Panc1 (cell line): ENCODE measurements at regions not wholly inside any gene's neighbourhood (a gene's known extent, or its start where the extent isn't known, plus 50 kb on each side); places are given as distances from the start of the nearest gene placed in this dataset.

Experiments used
- ATAC-seq: fragments of 200-7000 bp; cut with Tn5 transposase; 2 replicates; pipeline ENCODE4 v1.9.1; 2020; ENCODE audit warnings: mild to moderate bottlenecking, moderate library complexity
- BruUV-seq: library from RNA; stranded (reverse); fragments of 400-500 nt; replicated peaks from 2 replicates; lab custom pipeline; 2021; lab: Mats Ljungman, UMichigan
- CTCF ChIA-PET: fragments of 300-600 bp; sonication (Branson Sonifier 250); formaldehyde crosslinking; loops from one replicate; lab custom pipeline; 2022; ENCODE audit warnings: antibody characterized with exemption; lab: Charles Lee
- POLR2A ChIA-PET: fragments of 300-600 bp; sonication (Branson Sonifier 250); formaldehyde crosslinking; loops from one replicate; lab custom pipeline; 2022; ENCODE audit warnings: antibody characterized with exemption; lab: Charles Lee
- DNase-seq: peaks from one replicate; pipeline ENCODE4 v3.0.0-alpha.2; 2010; ENCODE audit warnings: low read depth, low spot score
- H3K27ac ChIP-seq: 2 replicates; pipeline ENCODE4 v1.5.1; 2011; ENCODE audit warnings: mild to moderate bottlenecking, low read length, inconsistent platforms
- H3K27me3 ChIP-seq: fragments of 200-500 bp; sonication (Bioruptor generic); 2 replicates; pipeline ENCODE4 v1.6.0; 2014; ENCODE audit warnings: low read length, inconsistent platforms; ENCODE audit not compliant: control insufficient read depth, insufficient read depth
- H3K36me3 ChIP-seq: fragments of 200-500 bp; sonication (Bioruptor generic); 2 replicates; pipeline ENCODE4 v1.5.1; 2014; ENCODE audit warnings: inconsistent platforms, mild to moderate bottlenecking, low read length, moderate library complexity; ENCODE audit not compliant: control insufficient read depth, insufficient read depth
- H3K4me1 ChIP-seq: 2 replicates; pipeline ENCODE4 v1.5.1; 2011; ENCODE audit warnings: inconsistent platforms, mild to moderate bottlenecking, low read length, moderate library complexity; ENCODE audit not compliant: control insufficient read depth, insufficient read depth
- H3K4me3 ChIP-seq, 2 experiments: 2 replicates each; pipeline ENCODE4 v1.5.1; 2011 to 2012; ENCODE audit warnings: low read depth in 2 of 2, low read length in 2 of 2, mild to moderate bottlenecking in 2 of 2, inconsistent platforms in 1 of 2, moderate library complexity in 1 of 2
- H3K9me3 ChIP-seq: fragments of 200-500 bp; sonication (Bioruptor generic); 2 replicates; pipeline ENCODE4 v1.5.1; 2014; ENCODE audit warnings: low read depth, mild to moderate bottlenecking, inconsistent platforms, low read length, moderate library complexity; ENCODE audit not compliant: control insufficient read depth, insufficient read depth
- POLR2AphosphoS5 ChIP-seq: IDR thresholded peaks from 2 replicates; pipeline ENCODE4 v1.6.1; 2012; ENCODE audit warnings: mild to moderate bottlenecking, low read depth, low read length, moderate library complexity
- SIN3A ChIP-seq: IDR thresholded peaks from 2 replicates; pipeline ENCODE4 v1.6.1; 2012; ENCODE audit warnings: low read depth, mild to moderate bottlenecking, low read length, moderate library complexity, borderline replicate concordance; ENCODE audit not compliant: insufficient read depth
- TCF7L2 ChIP-seq: IDR thresholded peaks from 2 replicates; pipeline ENCODE4 v1.6.1; 2011; ENCODE audit warnings: mild to moderate bottlenecking, low read depth, low read length, inconsistent platforms
- in situ Hi-C: cut with HindIII; loops from 2 replicates; pipeline ENCODE4 v1.10.0; 2016; ENCODE audit warnings: low sequenced_read_pairs, low pct_unique_long_range_greater_than_20kb
- intact Hi-C: fragments of 100-400 bp; cut with micrococcal nuclease; formaldehyde crosslinking; loops from one replicate; pipeline ENCODE4 v1.10.0; 2022; ENCODE audit not compliant: unreplicated experiment
- TF ChIP-seq, protein P1 (sequence below), 2 experiments: IDR thresholded peaks; 2 replicates each; pipeline ENCODE4 v1.6.1; 2011 to 2012; ENCODE audit warnings: low read depth in 2 of 2, control low read depth in 1 of 2, low read length in 1 of 2, mild to moderate bottlenecking in 1 of 2, moderate library complexity in 1 of 2; ENCODE audit not compliant: insufficient read depth in 1 of 2
- TF ChIP-seq, protein P2 (sequence below): fragments of 450-650 bp; IDR thresholded peaks from 2 replicates; pipeline ENCODE4 v1.5.1; 2017; ENCODE audit warnings: mild to moderate bottlenecking

DNA sequence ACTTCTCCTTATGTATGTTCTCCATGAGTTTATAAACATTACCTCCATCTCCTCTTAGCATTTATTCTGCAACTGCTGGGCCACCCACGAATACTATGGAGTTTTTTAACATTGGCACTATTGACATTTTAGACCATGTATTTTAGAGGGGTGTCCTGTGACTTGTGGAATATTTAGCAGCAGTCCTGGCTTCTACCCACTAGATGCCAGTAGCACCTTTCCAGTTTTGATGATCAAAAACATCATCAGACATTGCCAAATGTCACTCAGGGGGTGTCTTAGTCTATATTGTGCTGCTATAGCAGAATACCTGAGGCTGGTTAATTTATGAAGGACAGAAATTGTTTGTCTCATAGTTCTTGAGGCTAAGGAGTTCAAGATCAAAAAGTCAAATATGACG is 187.5 kb upstream of the RORB start:
- POLR2A ChIA-PET, result no interaction called here
- in situ Hi-C loops, result no loop called here
- DNase-seq (no peak), ATAC-seq (no peak)
- H3K27me3 ChIP-seq, result no peaks in the 10 kb centered on the region
- CTCF ChIA-PET, result no interaction called here
- TF ChIP-seq, protein P1, sequence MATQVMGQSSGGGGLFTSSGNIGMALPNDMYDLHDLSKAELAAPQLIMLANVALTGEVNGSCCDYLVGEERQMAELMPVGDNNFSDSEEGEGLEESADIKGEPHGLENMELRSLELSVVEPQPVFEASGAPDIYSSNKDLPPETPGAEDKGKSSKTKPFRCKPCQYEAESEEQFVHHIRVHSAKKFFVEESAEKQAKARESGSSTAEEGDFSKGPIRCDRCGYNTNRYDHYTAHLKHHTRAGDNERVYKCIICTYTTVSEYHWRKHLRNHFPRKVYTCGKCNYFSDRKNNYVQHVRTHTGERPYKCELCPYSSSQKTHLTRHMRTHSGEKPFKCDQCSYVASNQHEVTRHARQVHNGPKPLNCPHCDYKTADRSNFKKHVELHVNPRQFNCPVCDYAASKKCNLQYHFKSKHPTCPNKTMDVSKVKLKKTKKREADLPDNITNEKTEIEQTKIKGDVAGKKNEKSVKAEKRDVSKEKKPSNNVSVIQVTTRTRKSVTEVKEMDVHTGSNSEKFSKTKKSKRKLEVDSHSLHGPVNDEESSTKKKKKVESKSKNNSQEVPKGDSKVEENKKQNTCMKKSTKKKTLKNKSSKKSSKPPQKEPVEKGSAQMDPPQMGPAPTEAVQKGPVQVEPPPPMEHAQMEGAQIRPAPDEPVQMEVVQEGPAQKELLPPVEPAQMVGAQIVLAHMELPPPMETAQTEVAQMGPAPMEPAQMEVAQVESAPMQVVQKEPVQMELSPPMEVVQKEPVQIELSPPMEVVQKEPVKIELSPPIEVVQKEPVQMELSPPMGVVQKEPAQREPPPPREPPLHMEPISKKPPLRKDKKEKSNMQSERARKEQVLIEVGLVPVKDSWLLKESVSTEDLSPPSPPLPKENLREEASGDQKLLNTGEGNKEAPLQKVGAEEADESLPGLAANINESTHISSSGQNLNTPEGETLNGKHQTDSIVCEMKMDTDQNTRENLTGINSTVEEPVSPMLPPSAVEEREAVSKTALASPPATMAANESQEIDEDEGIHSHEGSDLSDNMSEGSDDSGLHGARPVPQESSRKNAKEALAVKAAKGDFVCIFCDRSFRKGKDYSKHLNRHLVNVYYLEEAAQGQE (IDR thresholded peaks at IDR 0.05; ENCODE audit: insufficient read depth in 1 of 2, low read depth in 2 of 2, low read length in 1 of 2), result no peak
- TF ChIP-seq SIN3A, result no peak
- intact Hi-C loops, result no loop called here
- H3K4me1 ChIP-seq, result no peaks in the 10 kb centered on the region
- no peaks in the 10 kb centered on the region for H3K9me3 ChIP-seq
- H3K36me3 ChIP-seq, result no peaks in the 10 kb centered on the region
- no TSS peak for BruUV-seq
- no peak overlapping the region for H3K4me3 ChIP-seq
- no peak overlapping the region for H3K27ac ChIP-seq

DNA sequence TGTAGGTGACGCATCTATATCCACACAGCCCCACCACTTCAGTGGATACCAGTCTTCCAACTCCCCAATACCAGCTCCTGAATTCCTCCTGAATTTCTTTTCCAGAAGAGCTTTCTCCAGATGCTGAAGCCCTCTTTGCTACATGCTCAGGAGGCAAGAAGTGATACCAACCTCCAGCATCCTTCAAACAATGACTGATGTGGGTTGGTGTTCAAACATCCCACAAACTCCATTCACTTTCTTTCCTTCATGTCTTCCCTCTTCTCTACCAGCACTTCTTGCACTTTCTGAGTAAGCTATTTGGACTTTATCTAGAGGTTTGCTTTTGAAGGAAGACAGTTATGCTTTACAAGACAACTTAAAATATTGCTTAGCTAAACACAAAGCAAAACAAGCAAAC is 179.9 kb upstream of the RORB start:
- DNase-seq, result no peak
- Histone ChIP-seq H3K27ac (no peak overlapping the region), H3K27me3 (no peaks in the 10 kb centered on the region), H3K4me3 (no peak overlapping the region), H3K9me3 (no peaks in the 10 kb centered on the region), H3K4me1 (no peaks in the 10 kb centered on the region), H3K36me3 (no peaks in the 10 kb centered on the region)
- TF ChIP-seq SIN3A, result no peak
- no peak for TF ChIP-seq POLR2AphosphoS5
- TF ChIP-seq, protein P1 (IDR thresholded peaks at IDR 0.05; ENCODE audit: insufficient read depth in 1 of 2, low read depth in 2 of 2, low read length in 1 of 2), result no peak
- TF ChIP-seq TCF7L2, result no peak
- ChIA-PET CTCF (no interaction called here), POLR2A (no interaction called here)
- in situ Hi-C loops (no loop called here), intact Hi-C loops (no loop called here)
- ATAC-seq, result no peak
- BruUV-seq, result no TSS peak

DNA sequence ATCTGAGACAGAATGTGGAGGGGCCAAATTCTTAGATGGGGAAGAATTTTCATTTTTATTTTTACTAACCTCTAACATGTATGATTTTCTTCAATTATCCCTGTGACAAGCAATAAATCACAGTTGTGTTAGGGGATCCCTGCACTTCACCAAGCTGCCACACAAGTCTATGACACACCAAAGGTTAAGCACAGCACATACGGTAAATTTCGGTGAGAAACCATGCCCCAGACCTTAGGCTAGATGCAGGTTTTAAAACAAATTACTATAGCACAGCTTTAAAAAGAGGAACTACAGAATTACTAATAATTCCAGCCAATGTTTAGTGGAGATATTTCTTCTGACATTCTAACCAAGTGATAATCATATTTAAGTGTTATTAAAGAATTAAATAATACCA is 175.7 kb upstream of the RORB start:
- no TSS peak for BruUV-seq
- CTCF ChIA-PET, result no interaction called here
- intact Hi-C loops, result no loop called here
- in situ Hi-C loops, result no loop called here
- ATAC-seq (no peak), DNase-seq (no peak)
- H3K27me3 ChIP-seq, result no peaks in the 10 kb centered on the region
- no peaks in the 10 kb centered on the region for H3K9me3 ChIP-seq
- POLR2A ChIA-PET, result no interaction called here
- no peaks in the 10 kb centered on the region for H3K4me1 ChIP-seq
- TF ChIP-seq SIN3A (no peak), TCF7L2 (no peak), POLR2AphosphoS5 (no peak)
- TF ChIP-seq, protein P1 (IDR thresholded peaks at IDR 0.05; ENCODE audit: insufficient read depth in 1 of 2, low read depth in 2 of 2, low read length in 1 of 2), result no peak
- TF ChIP-seq, protein P2, sequence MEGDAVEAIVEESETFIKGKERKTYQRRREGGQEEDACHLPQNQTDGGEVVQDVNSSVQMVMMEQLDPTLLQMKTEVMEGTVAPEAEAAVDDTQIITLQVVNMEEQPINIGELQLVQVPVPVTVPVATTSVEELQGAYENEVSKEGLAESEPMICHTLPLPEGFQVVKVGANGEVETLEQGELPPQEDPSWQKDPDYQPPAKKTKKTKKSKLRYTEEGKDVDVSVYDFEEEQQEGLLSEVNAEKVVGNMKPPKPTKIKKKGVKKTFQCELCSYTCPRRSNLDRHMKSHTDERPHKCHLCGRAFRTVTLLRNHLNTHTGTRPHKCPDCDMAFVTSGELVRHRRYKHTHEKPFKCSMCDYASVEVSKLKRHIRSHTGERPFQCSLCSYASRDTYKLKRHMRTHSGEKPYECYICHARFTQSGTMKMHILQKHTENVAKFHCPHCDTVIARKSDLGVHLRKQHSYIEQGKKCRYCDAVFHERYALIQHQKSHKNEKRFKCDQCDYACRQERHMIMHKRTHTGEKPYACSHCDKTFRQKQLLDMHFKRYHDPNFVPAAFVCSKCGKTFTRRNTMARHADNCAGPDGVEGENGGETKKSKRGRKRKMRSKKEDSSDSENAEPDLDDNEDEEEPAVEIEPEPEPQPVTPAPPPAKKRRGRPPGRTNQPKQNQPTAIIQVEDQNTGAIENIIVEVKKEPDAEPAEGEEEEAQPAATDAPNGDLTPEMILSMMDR, result no peak
- no peaks in the 10 kb centered on the region for H3K36me3 ChIP-seq
- H3K27ac ChIP-seq, result no peak overlapping the region
- H3K4me3 ChIP-seq, result no peak overlapping the region
